Fibroblast of skin of right biceps (primary cell): ENCODE measurements at regions not wholly inside any gene's neighbourhood (a gene's known extent, or its start where the extent isn't known, plus 50 kb on each side); places are given as distances from the start of the nearest gene placed in this dataset.
"Not testable (repeated sequence)": the region's sequence is repeated elsewhere in the genome, so short reads cannot be mapped to it uniquely, and the experiment has no call there.

Experiments used
- DNase-seq: peaks from one replicate; pipeline ENCODE4 v3.0.0-alpha.2; 2013

GRCh38 chr15:93932164-93932776 lies 299.1 kb upstream of the MCTP2 start:
- DNase-seq, result no peak

- DNase-seq, result peak; percentile 99
Observed at GRCh38 chr15:93929375-93930094, 301.8 kb upstream of the MCTP2 start.

- no peak for DNase-seq
Observed at GRCh38 chr15:93920204-93920603, 311.2 kb upstream of the MCTP2 start.

- DNase-seq, result not testable (repeated sequence)
Observed at GRCh38 chr15:93918801-93919200, 312.6 kb upstream of the MCTP2 start.

GRCh38 chr15:93917181-93917580 lies 314.2 kb upstream of the MCTP2 start:
- no peak for DNase-seq

GRCh38 chr15:93913871-93914270 lies 317.5 kb upstream of the MCTP2 start:
- DNase-seq, result no peak

GRCh38 chr15:93913310-93913709 lies 318.1 kb upstream of the MCTP2 start:
- DNase-seq, result no peak

- no peak for DNase-seq
Observed at GRCh38 chr15:93900476-93901400, 330.6 kb upstream of the MCTP2 start.

GRCh38 chr15:93899817-93900216 lies 331.5 kb upstream of the MCTP2 start:
- no peak for DNase-seq

- DNase-seq, result no peak
Observed at GRCh38 chr15:93897377-93897776, 334.0 kb upstream of the MCTP2 start.

GRCh38 chr15:93895976-93896770 lies 335.2 kb upstream of the MCTP2 start:
- no peak for DNase-seq

GRCh38 chr15:93894438-93895036 lies 336.8 kb upstream of the MCTP2 start:
- no peak for DNase-seq

- no peak for DNase-seq
Observed at GRCh38 chr15:93887151-93887550, 344.2 kb upstream of the MCTP2 start.

GRCh38 chr15:93882779-93883178 lies 348.6 kb upstream of the MCTP2 start:
- no peak for DNase-seq

- no peak for DNase-seq
Observed at GRCh38 chr15:93882141-93882540, 349.2 kb upstream of the MCTP2 start.

- no peak for DNase-seq
Observed at GRCh38 chr15:93881310-93881709, 350.1 kb upstream of the MCTP2 start.

- no peak for DNase-seq
Observed at GRCh38 chr15:93880358-93880757, 351.0 kb upstream of the MCTP2 start.

GRCh38 chr15:93870583-93870982 lies 360.8 kb upstream of the MCTP2 start:
- no peak for DNase-seq

GRCh38 chr15:93866948-93867347 lies 364.4 kb upstream of the MCTP2 start:
- DNase-seq, result no peak

- DNase-seq, result no peak
Observed at GRCh38 chr15:93866476-93866875, 364.9 kb upstream of the MCTP2 start.

GRCh38 chr15:93865586-93865985 lies 365.8 kb upstream of the MCTP2 start:
- no peak for DNase-seq

- DNase-seq, result no peak
Observed at GRCh38 chr15:93862791-93863190, 368.6 kb upstream of the MCTP2 start.
